ENCODE measurements at regions not wholly inside any gene's neighbourhood (a gene's known extent, or its start where the extent isn't known, plus 50 kb on each side); places are given as distances from the start of the nearest gene placed in this dataset.

- TF ChIP-seq POLR2A (IDR thresholded peaks at IDR 0.05; ENCODE audit: low read length), result no peak
- TF ChIP-seq GATA1 (IDR thresholded peaks at IDR 0.05; ENCODE audit: low read depth, low read length), result no peak
Observed at GRCh38 chr5:1948111-1948510, 65.4 kb upstream of the IRX4 start.
